ENCODE measurements at regions not wholly inside any gene's neighbourhood (a gene's known extent, or its start where the extent isn't known, plus 50 kb on each side); places are given as distances from the start of the nearest gene placed in this dataset.

DNA sequence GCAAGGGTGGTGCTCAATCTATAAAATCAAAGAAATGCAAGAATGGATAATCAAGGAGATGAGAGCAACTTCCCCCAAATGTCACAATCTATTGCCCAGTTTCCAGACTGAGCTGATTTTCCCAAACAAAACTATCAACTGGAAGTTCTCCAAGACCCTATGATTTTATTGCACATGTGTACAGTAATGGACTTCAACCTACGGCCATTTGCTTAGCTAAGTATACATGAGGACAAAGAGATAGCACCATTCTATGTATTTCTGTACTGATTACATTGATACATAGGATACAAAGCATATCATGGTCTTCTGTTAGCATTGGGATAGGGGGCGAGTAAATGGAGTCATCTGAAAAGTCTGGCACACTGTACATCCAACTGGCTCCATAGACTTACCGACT is 407.8 kb downstream of the GABRG1 start:
- Mint-ChIP-seq H3K36me3 (ENCODE audit: low read depth) (no peaks in the 10 kb centered on the region), H3K27ac (no peak overlapping the region), H3K9me3 (peaks cover 37% of the 10 kb centered on the region), H3K27me3 (ENCODE audit: insufficient read depth) (no peaks in the 10 kb centered on the region), H3K4me3 (no peak overlapping the region), H3K4me1 (ENCODE audit: low read depth) (no peaks in the 10 kb centered on the region)
- no peak for DNase-seq
- TF ChIP-seq, protein P1, sequence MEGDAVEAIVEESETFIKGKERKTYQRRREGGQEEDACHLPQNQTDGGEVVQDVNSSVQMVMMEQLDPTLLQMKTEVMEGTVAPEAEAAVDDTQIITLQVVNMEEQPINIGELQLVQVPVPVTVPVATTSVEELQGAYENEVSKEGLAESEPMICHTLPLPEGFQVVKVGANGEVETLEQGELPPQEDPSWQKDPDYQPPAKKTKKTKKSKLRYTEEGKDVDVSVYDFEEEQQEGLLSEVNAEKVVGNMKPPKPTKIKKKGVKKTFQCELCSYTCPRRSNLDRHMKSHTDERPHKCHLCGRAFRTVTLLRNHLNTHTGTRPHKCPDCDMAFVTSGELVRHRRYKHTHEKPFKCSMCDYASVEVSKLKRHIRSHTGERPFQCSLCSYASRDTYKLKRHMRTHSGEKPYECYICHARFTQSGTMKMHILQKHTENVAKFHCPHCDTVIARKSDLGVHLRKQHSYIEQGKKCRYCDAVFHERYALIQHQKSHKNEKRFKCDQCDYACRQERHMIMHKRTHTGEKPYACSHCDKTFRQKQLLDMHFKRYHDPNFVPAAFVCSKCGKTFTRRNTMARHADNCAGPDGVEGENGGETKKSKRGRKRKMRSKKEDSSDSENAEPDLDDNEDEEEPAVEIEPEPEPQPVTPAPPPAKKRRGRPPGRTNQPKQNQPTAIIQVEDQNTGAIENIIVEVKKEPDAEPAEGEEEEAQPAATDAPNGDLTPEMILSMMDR (IDR thresholded peaks at IDR 0.05): no peak

DNA sequence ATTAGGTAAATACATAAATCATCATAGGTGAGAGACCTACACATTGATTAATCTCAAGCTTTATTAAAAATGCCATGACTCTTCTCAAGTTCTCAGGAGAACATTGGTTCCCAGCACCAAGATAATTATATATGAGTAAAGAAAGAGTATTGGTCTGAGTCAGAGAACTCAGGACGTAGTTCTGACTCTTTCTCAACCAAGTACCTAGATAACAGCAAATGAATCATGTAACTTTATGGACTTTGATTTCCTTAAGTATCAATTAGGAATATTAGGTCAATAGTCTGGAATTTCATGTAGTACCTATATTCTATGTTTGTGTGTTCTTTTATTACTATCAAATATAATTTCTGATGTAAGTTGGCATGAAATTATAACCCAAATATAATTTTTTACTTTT is 409.9 kb downstream of the GABRG1 start:
- DNase-seq: no peak
- Mint-ChIP-seq H3K4me1 (ENCODE audit: low read depth) (no peaks in the 10 kb centered on the region), H3K9me3 (peaks cover 27% of the 10 kb centered on the region), H3K4me3 (no peak overlapping the region), H3K36me3 (ENCODE audit: low read depth) (no peaks in the 10 kb centered on the region), H3K27ac (no peak overlapping the region), H3K27me3 (ENCODE audit: insufficient read depth) (no peaks in the 10 kb centered on the region)
- TF ChIP-seq, protein P1 (IDR thresholded peaks at IDR 0.05): no peak

DNA sequence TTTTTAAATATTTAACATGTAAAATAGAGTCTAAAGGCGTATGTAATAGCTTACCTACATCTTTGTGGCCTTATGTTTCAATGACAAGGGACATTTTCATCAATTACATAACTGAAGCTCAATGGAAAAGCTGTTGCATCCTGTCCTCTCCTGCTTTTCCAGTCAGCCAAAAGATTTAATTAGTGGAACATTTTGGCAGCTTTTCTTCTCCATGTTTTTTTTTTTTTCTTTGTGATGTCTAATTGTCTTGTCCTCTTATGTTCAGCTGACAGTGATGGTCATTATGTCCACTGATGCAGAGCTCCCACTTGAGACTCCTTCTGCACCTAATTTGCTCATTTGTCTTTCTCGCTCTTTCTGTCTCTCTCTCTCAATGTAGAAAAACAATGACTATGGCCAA is 422.2 kb downstream of the GABRG1 start:
- TF ChIP-seq, protein P1 (IDR thresholded peaks at IDR 0.05): no peak
- Mint-ChIP-seq H3K27ac (no peak overlapping the region), H3K36me3 (ENCODE audit: low read depth) (no peaks in the 10 kb centered on the region), H3K4me3 (no peak overlapping the region), H3K4me1 (ENCODE audit: low read depth) (no peaks in the 10 kb centered on the region), H3K9me3 (peaks cover 34% of the 10 kb centered on the region), H3K27me3 (ENCODE audit: insufficient read depth) (no peaks in the 10 kb centered on the region)
- DNase-seq: no peak

DNA sequence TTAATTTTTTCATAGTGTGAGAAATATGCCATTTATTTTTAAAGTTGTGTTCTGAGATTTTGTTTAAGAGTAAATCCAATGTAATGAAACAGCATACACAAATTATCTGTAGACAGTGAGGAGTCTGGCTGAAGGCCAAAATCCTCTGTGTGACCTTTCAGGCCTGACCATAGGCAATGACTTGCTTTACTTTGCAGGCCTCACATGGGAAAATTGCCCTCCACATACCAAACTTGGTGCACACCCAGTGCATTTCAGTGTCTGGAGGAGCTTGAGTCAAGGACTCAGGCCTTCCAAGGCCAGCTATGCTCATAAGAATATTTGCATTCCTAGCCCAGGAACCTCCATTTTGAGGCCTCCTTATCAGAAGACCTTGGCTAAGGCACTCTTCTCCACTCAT is 430.1 kb downstream of the GABRG1 start:
- no peak for DNase-seq
- TF ChIP-seq, protein P1 (IDR thresholded peaks at IDR 0.05): no peak
- Mint-ChIP-seq H3K36me3 (ENCODE audit: low read depth) (no peaks in the 10 kb centered on the region), H3K27ac (no peak overlapping the region), H3K4me1 (ENCODE audit: low read depth) (no peaks in the 10 kb centered on the region), H3K4me3 (no peak overlapping the region), H3K9me3 (peaks cover 39% of the 10 kb centered on the region), H3K27me3 (ENCODE audit: insufficient read depth) (no peaks in the 10 kb centered on the region)

DNA sequence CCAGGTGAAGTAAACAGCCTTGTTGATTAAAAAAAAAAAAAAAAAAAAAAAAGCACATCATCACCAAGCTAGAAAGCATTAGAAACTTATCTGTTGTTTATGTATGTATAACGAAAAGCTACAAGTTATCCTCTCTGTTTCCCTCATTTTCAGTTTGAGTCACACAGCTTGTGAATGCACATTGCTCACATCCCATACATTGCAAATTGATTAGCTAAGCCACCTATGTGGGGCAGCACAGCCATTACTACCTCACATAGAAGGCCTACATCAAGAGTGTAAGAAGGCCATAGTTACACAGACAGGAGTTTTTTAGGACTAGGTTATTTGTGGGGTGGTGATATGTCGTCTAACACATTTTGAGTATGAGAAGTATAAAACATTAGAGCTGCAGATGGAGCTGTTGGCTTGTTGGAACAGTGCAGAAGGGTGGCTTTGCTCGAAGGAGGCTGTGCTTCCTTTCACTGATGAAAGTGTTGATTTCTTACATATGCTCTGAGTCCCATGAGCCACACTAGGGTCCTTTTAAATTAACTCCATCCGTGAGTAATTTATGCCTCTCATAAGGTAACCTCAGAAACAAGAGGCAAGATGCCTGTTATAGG is 431.6 kb downstream of the GABRG1 start:
- no peaks in the 10 kb centered on the region for H3K27me3 Mint-ChIP-seq (ENCODE audit: insufficient read depth)
- no peaks in the 10 kb centered on the region for H3K4me1 Mint-ChIP-seq (ENCODE audit: low read depth)
- TF ChIP-seq, protein P1 (IDR thresholded peaks at IDR 0.05): no peak
- H3K4me3 Mint-ChIP-seq: no peak overlapping the region
- H3K36me3 Mint-ChIP-seq (ENCODE audit: low read depth): no peaks in the 10 kb centered on the region
- peaks cover 34% of the 10 kb centered on the region for H3K9me3 Mint-ChIP-seq
- no peak for DNase-seq
- no peak overlapping the region for H3K27ac Mint-ChIP-seq

DNA sequence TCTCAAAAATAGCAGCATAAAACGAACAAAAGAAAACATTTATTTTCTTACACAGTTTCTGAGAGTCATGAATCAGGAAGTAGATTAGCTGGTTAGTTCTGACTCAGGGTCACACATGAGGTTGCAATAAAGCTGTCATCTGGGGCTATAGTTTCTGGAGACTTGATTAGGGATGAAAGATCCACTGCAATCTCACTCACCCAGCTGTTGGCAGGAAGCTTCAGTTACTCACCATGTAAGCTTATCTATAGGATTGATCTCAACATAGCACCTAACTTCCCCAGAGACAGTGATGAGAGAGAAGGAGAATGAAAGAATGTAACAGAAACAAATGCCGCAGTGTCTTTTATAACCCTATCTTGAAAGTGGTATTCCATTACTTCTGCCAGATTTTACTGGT is 435.5 kb downstream of the GABRG1 start:
- H3K27me3 Mint-ChIP-seq (ENCODE audit: insufficient read depth): no peaks in the 10 kb centered on the region
- H3K4me3 Mint-ChIP-seq: no peak overlapping the region
- DNase-seq: no peak
- TF ChIP-seq, protein P1 (IDR thresholded peaks at IDR 0.05): no peak
- no peaks in the 10 kb centered on the region for H3K36me3 Mint-ChIP-seq (ENCODE audit: low read depth)
- no peak overlapping the region for H3K27ac Mint-ChIP-seq
- no peaks in the 10 kb centered on the region for H3K4me1 Mint-ChIP-seq (ENCODE audit: low read depth)
- H3K9me3 Mint-ChIP-seq: peaks cover 29% of the 10 kb centered on the region

All from HFFc6 (cell line).